Islet precursor cell (in vitro differentiated cells): ENCODE measurements at regions not wholly inside any gene's neighbourhood (a gene's known extent, or its start where the extent isn't known, plus 50 kb on each side); places are given as distances from the start of the nearest gene placed in this dataset.
"Not testable (repeated sequence)": the region's sequence is repeated elsewhere in the genome, so short reads cannot be mapped to it uniquely, and the experiment has no call there.

Source experiments
- DNase-seq: peaks from one replicate; pipeline ENCODE4 v3.0.0-alpha.2; 2018

GRCh38 chr5:135154961-135155360 is 120.9 kb upstream of the PITX1 start:
- no peak for DNase-seq

GRCh38 chr5:135154197-135154596 is 120.2 kb upstream of the PITX1 start:
- DNase-seq = no peak

- DNase-seq = no peak
These were observed 119.6 kb upstream of the PITX1 start for GRCh38 chr5:135153661-135154060.

- DNase-seq = no peak
These were observed 119.2 kb upstream of the PITX1 start for GRCh38 chr5:135153259-135153658.

GRCh38 chr5:135151660-135152059 is 117.6 kb upstream of the PITX1 start:
- DNase-seq = not testable (repeated sequence)

- DNase-seq = no peak
These were observed 117.2 kb upstream of the PITX1 start for GRCh38 chr5:135151256-135151655.

GRCh38 chr5:135150767-135151166 is 116.7 kb upstream of the PITX1 start:
- DNase-seq = no peak

GRCh38 chr5:135149956-135150723 is 116.1 kb upstream of the PITX1 start:
- peak; percentile 80 for DNase-seq

- DNase-seq = no peak
These were observed 115.4 kb upstream of the PITX1 start for GRCh38 chr5:135149229-135149955.

GRCh38 chr5:135147294-135148090 is 113.5 kb upstream of the PITX1 start:
- no peak for DNase-seq

- no peak for DNase-seq
These were observed 112.0 kb upstream of the PITX1 start for GRCh38 chr5:135145985-135146384.

- DNase-seq = not testable (repeated sequence)
These were observed 109.7 kb upstream of the PITX1 start for GRCh38 chr5:135143682-135144081.

- no peak for DNase-seq
These were observed 107.6 kb upstream of the PITX1 start for GRCh38 chr5:135141303-135142268.

GRCh38 chr5:135140446-135141204 is 106.6 kb upstream of the PITX1 start:
- DNase-seq = no peak

GRCh38 chr5:135139381-135140134 is 105.5 kb upstream of the PITX1 start:
- no peak for DNase-seq

- DNase-seq = no peak
These were observed 104.3 kb upstream of the PITX1 start for GRCh38 chr5:135138116-135138850.

- no peak for DNase-seq
These were observed 103.3 kb upstream of the PITX1 start for GRCh38 chr5:135137146-135137915.

GRCh38 chr5:135136546-135136945 is 102.5 kb upstream of the PITX1 start:
- no peak for DNase-seq
